Activated CD4-positive, alpha-beta T cell treated with anti-CD3 and anti-CD28 coated beads for 36 hours (primary cell): ENCODE measurements at regions not wholly inside any gene's neighbourhood (a gene's known extent, or its start where the extent isn't known, plus 50 kb on each side); places are given as distances from the start of the nearest gene placed in this dataset.

Experiments
- ATAC-seq: fragments of 200-7000 bp; cut with Tn5 transposase; one replicate; pipeline ENCODE4 v1.10.0; 2021; ENCODE audit warnings: mild to moderate bottlenecking, moderate library complexity
- CTCF ChIA-PET: fragments of 350-600 bp; sonication (Branson Sonifier 250); formaldehyde crosslinking; loops from one replicate; lab custom pipeline; 2021; ENCODE audit warnings: antibody characterized with exemption; lab: Charles Lee
- POLR2A ChIA-PET: fragments of 350-600 bp; sonication (Branson Sonifier 250); formaldehyde crosslinking; loops from one replicate; lab custom pipeline; 2021; ENCODE audit warnings: antibody characterized with exemption, inconsistent platforms; lab: Charles Lee
- DNase-seq: peaks from one replicate; pipeline ENCODE4 v3.0.0-alpha.2; 2020
- H3K27ac Mint-ChIP-seq: one replicate; pipeline ENCODE4 v1.8.0; 2021; ENCODE audit warnings: mixed read lengths
- H3K27me3 Mint-ChIP-seq: one replicate; pipeline ENCODE4 v1.8.0; 2021; ENCODE audit warnings: mixed read lengths
- H3K36me3 Mint-ChIP-seq: one replicate; pipeline ENCODE4 v1.8.0; 2021; ENCODE audit warnings: low read depth, mixed read lengths
- H3K4me1 Mint-ChIP-seq: one replicate; pipeline ENCODE4 v1.8.0; 2021; ENCODE audit warnings: mixed read lengths
- H3K4me3 Mint-ChIP-seq: one replicate; pipeline ENCODE4 v1.8.0; 2021; ENCODE audit warnings: mild to moderate bottlenecking, moderate library complexity, mixed read lengths
- H3K9me3 Mint-ChIP-seq: one replicate; pipeline ENCODE4 v1.8.0; 2021; ENCODE audit warnings: low read depth, mixed read lengths
- intact Hi-C, 2 experiments: fragments of 100-400 bp; cut with DNase I in 1 of 2; cut with micrococcal nuclease in 1 of 2; formaldehyde crosslinking; loops; one replicate each; pipeline versions ENCODE4 v1.14.2 to v1.15.1; 2022 to 2024; cut with DNase I, micrococcal nuclease

- peaks cover 3% of the 10 kb centered on the region for H3K9me3 Mint-ChIP-seq
- no peak overlapping the region for H3K27ac Mint-ChIP-seq
- H3K36me3 Mint-ChIP-seq, result no peaks in the 10 kb centered on the region
- H3K27me3 Mint-ChIP-seq, result peaks cover 6% of the 10 kb centered on the region
- ChIA-PET CTCF (interaction anchor here (0.6 kb wide), 1 partner anchor 1555 kb away, joined by 3 read pairs; no protein-coding TSS in a partner anchor), POLR2A (no interaction called here)
- ATAC-seq (no peak), DNase-seq (no peak)
- intact Hi-C loops, result no loop called here
- no peaks in the 10 kb centered on the region for H3K4me1 Mint-ChIP-seq
- H3K4me3 Mint-ChIP-seq, result no peak overlapping the region
Measured at GRCh38 chr17:15133826-15134225, 131.3 kb downstream of the PMP22 start.

DNA sequence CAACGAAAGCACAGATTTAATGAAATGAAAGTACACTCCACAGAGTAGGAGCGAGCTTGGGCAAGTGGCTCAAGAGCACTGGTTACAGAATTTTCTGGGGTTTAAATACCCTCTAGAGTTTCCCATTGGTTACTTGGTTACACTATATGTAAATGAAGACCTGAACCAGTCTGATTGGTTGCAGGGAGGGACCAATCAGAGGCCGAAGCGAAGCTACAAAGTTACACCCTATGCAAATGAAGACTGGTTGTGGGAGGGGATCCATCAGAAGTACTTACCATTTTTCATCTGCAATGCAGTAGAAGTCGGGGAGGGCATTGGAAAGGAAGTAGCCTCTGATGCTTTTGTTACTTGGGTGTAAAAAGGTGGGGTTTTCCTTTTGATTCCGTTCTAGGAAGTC is 132.0 kb downstream of the PMP22 start:
- no peak for ATAC-seq
- intact Hi-C loops, result no loop called here
- POLR2A ChIA-PET, result no interaction called here
- Mint-ChIP-seq H3K4me1 (no peaks in the 10 kb centered on the region), H3K27ac (no peak overlapping the region), H3K36me3 (no peaks in the 10 kb centered on the region), H3K9me3 (peaks cover 3% of the 10 kb centered on the region), H3K27me3 (peaks cover 6% of the 10 kb centered on the region), H3K4me3 (no peak overlapping the region)
- CTCF ChIA-PET, result no interaction called here
- DNase-seq, result no peak

- DNase-seq, result no peak
- Mint-ChIP-seq H3K36me3 (no peaks in the 10 kb centered on the region), H3K9me3 (peaks cover 3% of the 10 kb centered on the region), H3K27me3 (peaks cover 8% of the 10 kb centered on the region), H3K4me3 (no peak overlapping the region), H3K4me1 (no peaks in the 10 kb centered on the region), H3K27ac (no peak overlapping the region)
- ATAC-seq, result no peak
- CTCF ChIA-PET, result interaction anchor here (0.6 kb wide), 1 partner anchor 161 kb away, joined by 3 read pairs; no protein-coding TSS in a partner anchor
- POLR2A ChIA-PET, result no interaction called here
- intact Hi-C loops, result no loop called here
Measured at GRCh38 chr17:15130426-15130825, 134.7 kb downstream of the PMP22 start.

DNA sequence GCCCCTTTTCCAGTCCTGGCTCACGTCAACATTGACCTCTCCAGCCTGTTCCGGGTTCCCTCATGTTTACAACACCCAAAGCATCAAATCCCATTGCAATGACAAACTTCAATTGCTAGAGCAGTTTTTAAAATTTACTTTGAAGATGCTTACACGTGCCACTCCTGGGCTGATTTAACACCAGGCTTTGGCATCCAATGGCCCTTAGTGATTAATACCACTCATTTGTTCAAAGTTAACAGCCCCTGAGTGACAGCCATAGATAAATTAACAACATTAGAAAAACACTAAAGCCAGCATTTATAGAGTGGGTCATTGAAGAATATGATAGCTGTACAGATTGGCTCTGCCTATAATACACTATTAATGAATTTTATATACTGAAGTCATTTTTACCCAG is 135.1 kb downstream of the PMP22 start:
- DNase-seq (no peak), ATAC-seq (no peak)
- Mint-ChIP-seq H3K4me3 (no peak overlapping the region), H3K27ac (no peak overlapping the region), H3K36me3 (no peaks in the 10 kb centered on the region), H3K4me1 (no peaks in the 10 kb centered on the region), H3K27me3 (peaks cover 8% of the 10 kb centered on the region), H3K9me3 (peaks cover 3% of the 10 kb centered on the region)
- intact Hi-C loops, result no loop called here
- CTCF ChIA-PET, result interaction anchor here (0.6 kb wide), 1 partner anchor 341 kb away, joined by 3 read pairs; no protein-coding TSS in a partner anchor
- POLR2A ChIA-PET, result no interaction called here

- POLR2A ChIA-PET, result no interaction called here
- ATAC-seq, result no peak
- no peak overlapping the region for H3K27ac Mint-ChIP-seq
Measured at GRCh38 chr17:15124746-15125145, 140.4 kb downstream of the PMP22 start.

GRCh38 chr17:15124264-15124595 is 140.9 kb downstream of the PMP22 start:
- Mint-ChIP-seq H3K27ac (no peak overlapping the region), H3K27me3 (peaks cover 8% of the 10 kb centered on the region), H3K4me3 (no peak overlapping the region), H3K9me3 (no peaks in the 10 kb centered on the region), H3K36me3 (no peaks in the 10 kb centered on the region), H3K4me1 (no peaks in the 10 kb centered on the region)
- no peak for DNase-seq
- CTCF ChIA-PET, result no interaction called here
- intact Hi-C loops, result no loop called here
- ATAC-seq, result no peak
- POLR2A ChIA-PET, result no interaction called here

More at GRCh38 chr17:15124746-15125145, 140.4 kb downstream of the PMP22 start:
- H3K4me3 Mint-ChIP-seq, result no peak overlapping the region
- intact Hi-C loops, result no loop called here
- CTCF ChIA-PET, result no interaction called here
- peaks cover 8% of the 10 kb centered on the region for H3K27me3 Mint-ChIP-seq
- DNase-seq, result no peak
- H3K4me1 Mint-ChIP-seq, result no peaks in the 10 kb centered on the region
- no peaks in the 10 kb centered on the region for H3K36me3 Mint-ChIP-seq
- no peaks in the 10 kb centered on the region for H3K9me3 Mint-ChIP-seq

DNA sequence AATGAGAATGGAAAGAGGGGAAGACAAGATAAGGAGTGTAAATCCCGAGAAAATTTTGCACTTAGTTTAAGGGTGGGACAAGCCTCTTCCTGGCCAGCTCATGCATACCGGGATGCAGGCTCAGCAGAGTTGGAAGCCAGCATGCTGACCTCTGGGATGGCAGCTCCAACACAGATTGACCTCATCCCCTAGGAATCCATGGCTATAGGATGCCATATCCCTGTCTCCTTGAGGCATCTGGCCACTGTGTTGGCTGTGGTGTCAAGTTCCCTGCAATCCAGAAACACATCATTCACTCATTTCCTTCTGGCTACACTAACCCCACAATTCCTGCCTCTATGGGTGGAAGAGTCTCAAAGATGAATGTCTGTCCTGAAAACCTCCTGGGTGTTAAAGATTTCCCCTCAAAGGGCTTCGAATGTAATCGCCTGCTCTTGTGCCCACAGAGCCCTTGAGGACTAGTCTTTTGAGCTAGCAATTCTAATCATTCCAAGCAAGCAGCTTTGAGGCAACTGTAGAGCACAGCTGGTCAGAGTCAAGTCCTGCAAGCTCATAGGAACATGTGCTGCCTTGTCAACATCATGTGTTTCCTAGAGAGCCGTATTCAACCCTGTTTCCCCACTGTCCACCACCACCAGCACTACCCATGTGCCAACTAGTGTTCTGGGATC is 141.4 kb downstream of the PMP22 start:
- no peaks in the 10 kb centered on the region for H3K4me1 Mint-ChIP-seq
- H3K4me3 Mint-ChIP-seq, result no peak overlapping the region
- POLR2A ChIA-PET, result no interaction called here
- intact Hi-C loops, result no loop called here
- H3K9me3 Mint-ChIP-seq, result no peaks in the 10 kb centered on the region
- H3K36me3 Mint-ChIP-seq, result no peaks in the 10 kb centered on the region
- no peak overlapping the region for H3K27ac Mint-ChIP-seq
- DNase-seq, result no peak
- CTCF ChIA-PET, result no interaction called here
- peaks cover 7% of the 10 kb centered on the region for H3K27me3 Mint-ChIP-seq
- no peak for ATAC-seq

GRCh38 chr17:15122857-15123256 is 142.3 kb downstream of the PMP22 start:
- Mint-ChIP-seq H3K9me3 (no peaks in the 10 kb centered on the region), H3K36me3 (no peaks in the 10 kb centered on the region), H3K4me1 (no peaks in the 10 kb centered on the region), H3K27ac (no peak overlapping the region), H3K4me3 (no peak overlapping the region), H3K27me3 (peaks cover 7% of the 10 kb centered on the region)
- ChIA-PET POLR2A (no interaction called here), CTCF (no interaction called here)
- no peak for ATAC-seq
- DNase-seq, result no peak
- intact Hi-C loops, result no loop called here

DNA sequence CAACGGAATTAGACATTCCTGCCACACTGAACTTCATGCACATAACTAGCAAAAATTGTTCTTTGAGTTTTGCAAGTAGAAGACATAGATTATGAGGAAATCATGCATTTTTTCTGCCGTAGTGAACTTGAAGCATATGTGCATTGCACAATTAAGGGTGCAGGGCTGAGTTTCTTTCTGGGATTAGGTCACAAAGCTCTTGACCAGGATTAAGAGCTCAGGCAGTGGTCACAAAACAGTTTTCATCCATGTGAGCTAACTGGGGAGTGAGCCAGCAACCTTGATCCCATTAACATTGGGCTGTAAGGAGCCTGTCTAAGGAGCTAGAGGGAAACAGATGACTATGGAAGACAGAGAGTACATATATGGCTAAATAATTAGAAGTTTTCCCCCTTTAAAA is 143.7 kb downstream of the PMP22 start:
- intact Hi-C loops, result no loop called here
- ATAC-seq (no peak), DNase-seq (no peak)
- CTCF ChIA-PET, result no interaction called here
- H3K9me3 Mint-ChIP-seq, result peaks cover 3% of the 10 kb centered on the region
- peaks cover 7% of the 10 kb centered on the region for H3K27me3 Mint-ChIP-seq
- H3K4me1 Mint-ChIP-seq, result no peaks in the 10 kb centered on the region
- H3K4me3 Mint-ChIP-seq, result no peak overlapping the region
- no peak overlapping the region for H3K27ac Mint-ChIP-seq
- H3K36me3 Mint-ChIP-seq, result no peaks in the 10 kb centered on the region
- POLR2A ChIA-PET, result no interaction called here

DNA sequence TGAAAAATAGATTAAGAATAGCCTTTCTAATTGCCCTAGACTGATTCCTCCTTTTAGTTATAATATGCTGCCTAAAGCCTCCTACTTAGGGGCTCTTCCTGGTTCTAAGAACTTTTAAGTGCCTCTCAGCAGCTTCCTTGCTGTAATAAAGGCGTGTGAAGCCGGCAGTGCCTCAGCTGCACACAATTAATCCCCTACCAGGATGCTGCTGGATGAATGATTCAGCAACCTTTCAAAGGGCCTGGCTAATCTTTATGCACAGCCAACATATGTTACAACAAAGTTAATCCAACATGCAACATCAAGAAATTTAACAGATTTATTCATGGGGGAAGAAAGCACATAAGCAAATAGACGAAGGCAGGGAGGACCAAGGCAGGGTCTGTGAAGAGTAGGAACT is 145.2 kb downstream of the PMP22 start:
- DNase-seq, result no peak
- POLR2A ChIA-PET, result no interaction called here
- Mint-ChIP-seq H3K27me3 (peaks cover 5% of the 10 kb centered on the region), H3K36me3 (no peaks in the 10 kb centered on the region), H3K4me1 (no peaks in the 10 kb centered on the region), H3K9me3 (peaks cover 8% of the 10 kb centered on the region), H3K4me3 (no peak overlapping the region), H3K27ac (no peak overlapping the region)
- intact Hi-C loops, result no loop called here
- no peak for ATAC-seq
- CTCF ChIA-PET, result no interaction called here

GRCh38 chr17:15117239-15117638 is 147.9 kb downstream of the PMP22 start:
- Mint-ChIP-seq H3K4me3 (no peak overlapping the region), H3K27ac (no peak overlapping the region), H3K27me3 (peaks cover 3% of the 10 kb centered on the region), H3K4me1 (no peaks in the 10 kb centered on the region), H3K36me3 (no peaks in the 10 kb centered on the region), H3K9me3 (peaks cover 8% of the 10 kb centered on the region)
- DNase-seq, result no peak
- POLR2A ChIA-PET, result no interaction called here
- no peak for ATAC-seq
- CTCF ChIA-PET, result no interaction called here
- intact Hi-C loops, result no loop called here

- no peaks in the 10 kb centered on the region for H3K27me3 Mint-ChIP-seq
- no peak for ATAC-seq
- CTCF ChIA-PET, result no interaction called here
- no peaks in the 10 kb centered on the region for H3K36me3 Mint-ChIP-seq
- intact Hi-C loops, result no loop called here
- no peak for DNase-seq
- POLR2A ChIA-PET, result no interaction called here
- H3K4me1 Mint-ChIP-seq, result no peaks in the 10 kb centered on the region
- no peak overlapping the region for H3K27ac Mint-ChIP-seq
- peaks cover 8% of the 10 kb centered on the region for H3K9me3 Mint-ChIP-seq
- no peak overlapping the region for H3K4me3 Mint-ChIP-seq
Measured at GRCh38 chr17:15112846-15113617, 152.1 kb downstream of the PMP22 start.
